ENCODE measurements at regions not wholly inside any gene's neighbourhood (a gene's known extent, or its start where the extent isn't known, plus 50 kb on each side); places are given as distances from the start of the nearest gene placed in this dataset.
"Not testable (repeated sequence)": the region's sequence is repeated elsewhere in the genome, so short reads cannot be mapped to it uniquely, and the experiment has no call there.

- Histone ChIP-seq H3K9me3 (peaks cover 4% of the 10 kb centered on the region), H3K27ac (no peak overlapping the region), H3K4me3 (no peak overlapping the region), H3K36me3 (no peaks in the 10 kb centered on the region), H3K27me3 (ENCODE audit: low read depth) (no peaks in the 10 kb centered on the region), H3K4me1 (no peaks in the 10 kb centered on the region)
- ATAC-seq = no peak
- intact Hi-C loops (cut with DNase I) = no loop called here
- TF ChIP-seq, protein P1, sequence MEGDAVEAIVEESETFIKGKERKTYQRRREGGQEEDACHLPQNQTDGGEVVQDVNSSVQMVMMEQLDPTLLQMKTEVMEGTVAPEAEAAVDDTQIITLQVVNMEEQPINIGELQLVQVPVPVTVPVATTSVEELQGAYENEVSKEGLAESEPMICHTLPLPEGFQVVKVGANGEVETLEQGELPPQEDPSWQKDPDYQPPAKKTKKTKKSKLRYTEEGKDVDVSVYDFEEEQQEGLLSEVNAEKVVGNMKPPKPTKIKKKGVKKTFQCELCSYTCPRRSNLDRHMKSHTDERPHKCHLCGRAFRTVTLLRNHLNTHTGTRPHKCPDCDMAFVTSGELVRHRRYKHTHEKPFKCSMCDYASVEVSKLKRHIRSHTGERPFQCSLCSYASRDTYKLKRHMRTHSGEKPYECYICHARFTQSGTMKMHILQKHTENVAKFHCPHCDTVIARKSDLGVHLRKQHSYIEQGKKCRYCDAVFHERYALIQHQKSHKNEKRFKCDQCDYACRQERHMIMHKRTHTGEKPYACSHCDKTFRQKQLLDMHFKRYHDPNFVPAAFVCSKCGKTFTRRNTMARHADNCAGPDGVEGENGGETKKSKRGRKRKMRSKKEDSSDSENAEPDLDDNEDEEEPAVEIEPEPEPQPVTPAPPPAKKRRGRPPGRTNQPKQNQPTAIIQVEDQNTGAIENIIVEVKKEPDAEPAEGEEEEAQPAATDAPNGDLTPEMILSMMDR (IDR thresholded peaks at IDR 0.05) = no peak
- no peak for DNase-seq
These were observed 267.6 kb downstream of the PCDH17 start for GRCh38 chr13:57899096-57899495.

DNA sequence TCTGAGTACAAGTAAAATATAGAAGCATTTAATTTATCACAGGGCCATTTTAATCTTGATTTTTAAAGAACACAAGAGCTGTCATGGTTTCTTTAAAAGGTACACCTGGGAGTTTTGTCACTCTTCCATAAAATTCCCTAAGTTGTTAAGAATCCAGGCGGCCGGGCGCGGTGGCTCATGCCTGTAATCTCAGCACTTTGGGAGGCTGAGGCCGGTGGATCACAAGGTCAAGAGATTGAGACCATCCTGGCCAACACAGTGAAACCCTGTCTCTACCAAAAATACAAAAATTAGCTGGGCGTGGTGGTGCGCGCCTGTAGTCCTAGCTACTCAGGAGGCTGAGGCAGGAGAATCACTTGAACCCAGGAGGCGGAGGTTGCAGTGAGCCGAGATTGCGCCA lies 278.3 kb downstream of the PCDH17 start:
- H3K4me1 ChIP-seq; intact Hi-C loops (cut with DNase I); DNase-seq; H3K36me3 ChIP-seq; ATAC-seq; H3K27me3 ChIP-seq (ENCODE audit: low read depth); H3K9me3 ChIP-seq; H3K27ac ChIP-seq; H3K4me3 ChIP-seq: not testable (repeated sequence)

GRCh38 chr13:57918086-57918485 lies 286.5 kb downstream of the PCDH17 start:
- TF ChIP-seq, protein P1 (IDR thresholded peaks at IDR 0.05) = no peak
- Histone ChIP-seq H3K27me3 (ENCODE audit: low read depth) (no peaks in the 10 kb centered on the region), H3K9me3 (no peaks in the 10 kb centered on the region), H3K4me3 (no peak overlapping the region), H3K4me1 (no peaks in the 10 kb centered on the region), H3K36me3 (no peaks in the 10 kb centered on the region), H3K27ac (no peak overlapping the region)
- intact Hi-C loops (cut with DNase I) = no loop called here
- no peak for DNase-seq
- ATAC-seq = no peak

- intact Hi-C loops (cut with DNase I) = no loop called here
- H3K36me3 ChIP-seq = no peaks in the 10 kb centered on the region
- no peak overlapping the region for H3K27ac ChIP-seq
- H3K9me3 ChIP-seq = no peaks in the 10 kb centered on the region
- TF ChIP-seq, protein P1 (IDR thresholded peaks at IDR 0.05) = no peak
- H3K4me1 ChIP-seq = no peaks in the 10 kb centered on the region
- no peak for DNase-seq
- H3K4me3 ChIP-seq = no peak overlapping the region
- H3K27me3 ChIP-seq (ENCODE audit: low read depth) = no peaks in the 10 kb centered on the region
- ATAC-seq = no peak
These were observed 287.4 kb downstream of the PCDH17 start for GRCh38 chr13:57918913-57919312.

GRCh38 chr13:57925250-57925649 lies 293.7 kb downstream of the PCDH17 start:
- TF ChIP-seq, protein P1 (IDR thresholded peaks at IDR 0.05) = no peak
- DNase-seq (no peak), ATAC-seq (no peak)
- intact Hi-C loops (cut with DNase I) = no loop called here
- Histone ChIP-seq H3K27ac (no peak overlapping the region), H3K36me3 (no peaks in the 10 kb centered on the region), H3K4me1 (no peaks in the 10 kb centered on the region), H3K4me3 (no peak overlapping the region), H3K27me3 (ENCODE audit: low read depth) (no peaks in the 10 kb centered on the region), H3K9me3 (no peaks in the 10 kb centered on the region)

- intact Hi-C loops (cut with DNase I) = no loop called here
- H3K27ac ChIP-seq = no peak overlapping the region
These were observed 294.2 kb downstream of the PCDH17 start for GRCh38 chr13:57925751-57926150.

More at GRCh38 chr13:57925751-57926150, 294.2 kb downstream of the PCDH17 start:
- no peak overlapping the region for H3K4me3 ChIP-seq
- H3K4me1 ChIP-seq = no peaks in the 10 kb centered on the region
- no peaks in the 10 kb centered on the region for H3K27me3 ChIP-seq (ENCODE audit: low read depth)
- TF ChIP-seq, protein P1 (IDR thresholded peaks at IDR 0.05) = no peak
- H3K9me3 ChIP-seq = no peaks in the 10 kb centered on the region
- H3K36me3 ChIP-seq = no peaks in the 10 kb centered on the region
- ATAC-seq (no peak), DNase-seq (no peak)
